ENCODE measurements at regions not wholly inside any gene's neighbourhood (a gene's known extent, or its start where the extent isn't known, plus 50 kb on each side); places are given as distances from the start of the nearest gene placed in this dataset. TPM values are rescaled to one million over a fixed set of nuclear protein-coding genes. Genes with fewer than 3 reads are reported as not detected.
"Not testable (repeated sequence)": the region's sequence is repeated elsewhere in the genome, so short reads cannot be mapped to it uniquely, and the experiment has no call there.

DNA sequence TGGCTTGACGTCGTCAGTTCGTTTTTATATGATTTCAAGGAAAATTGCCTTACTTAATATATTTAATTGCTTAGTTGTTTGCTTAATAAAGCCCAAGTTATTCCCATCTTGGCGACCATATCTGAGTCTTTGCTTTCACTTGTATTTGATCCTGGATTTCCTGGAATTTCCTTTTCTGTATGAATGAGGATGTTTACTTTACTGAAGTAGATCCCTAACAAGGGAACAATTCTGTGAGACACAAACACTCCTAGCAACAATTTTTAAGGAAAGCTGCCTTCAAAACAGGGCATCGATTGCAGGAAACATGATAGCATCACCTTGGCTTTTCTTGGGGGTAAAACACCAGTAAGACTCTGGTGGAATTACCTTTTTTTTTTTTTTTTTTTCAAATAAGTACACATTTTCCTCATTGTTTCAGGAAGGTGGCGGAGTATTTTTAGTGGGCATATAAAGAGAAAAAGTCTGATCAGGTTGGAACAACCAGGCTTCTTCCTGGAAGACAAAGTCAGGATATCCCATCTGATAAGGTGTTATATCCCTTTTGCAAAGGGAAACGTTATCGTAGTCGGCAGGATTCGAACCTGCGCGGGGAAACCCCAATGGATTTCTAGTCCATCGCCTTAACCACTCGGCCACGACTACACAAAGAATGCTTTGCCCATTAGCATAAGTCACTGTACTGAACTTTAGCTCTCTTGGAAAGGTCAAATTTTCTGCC lies 68.5 kb upstream of the ZNF184 start:
- no peak overlapping the region for H3K4me3 ChIP-seq (ENCODE audit: low read depth, low read length)
- TF ChIP-seq, protein P1, sequence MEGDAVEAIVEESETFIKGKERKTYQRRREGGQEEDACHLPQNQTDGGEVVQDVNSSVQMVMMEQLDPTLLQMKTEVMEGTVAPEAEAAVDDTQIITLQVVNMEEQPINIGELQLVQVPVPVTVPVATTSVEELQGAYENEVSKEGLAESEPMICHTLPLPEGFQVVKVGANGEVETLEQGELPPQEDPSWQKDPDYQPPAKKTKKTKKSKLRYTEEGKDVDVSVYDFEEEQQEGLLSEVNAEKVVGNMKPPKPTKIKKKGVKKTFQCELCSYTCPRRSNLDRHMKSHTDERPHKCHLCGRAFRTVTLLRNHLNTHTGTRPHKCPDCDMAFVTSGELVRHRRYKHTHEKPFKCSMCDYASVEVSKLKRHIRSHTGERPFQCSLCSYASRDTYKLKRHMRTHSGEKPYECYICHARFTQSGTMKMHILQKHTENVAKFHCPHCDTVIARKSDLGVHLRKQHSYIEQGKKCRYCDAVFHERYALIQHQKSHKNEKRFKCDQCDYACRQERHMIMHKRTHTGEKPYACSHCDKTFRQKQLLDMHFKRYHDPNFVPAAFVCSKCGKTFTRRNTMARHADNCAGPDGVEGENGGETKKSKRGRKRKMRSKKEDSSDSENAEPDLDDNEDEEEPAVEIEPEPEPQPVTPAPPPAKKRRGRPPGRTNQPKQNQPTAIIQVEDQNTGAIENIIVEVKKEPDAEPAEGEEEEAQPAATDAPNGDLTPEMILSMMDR (IDR thresholded peaks at IDR 0.05; ENCODE audit: insufficient read depth, low read length) = no peak
- no peak for DNase-seq (ENCODE audit: low read depth)

DNA sequence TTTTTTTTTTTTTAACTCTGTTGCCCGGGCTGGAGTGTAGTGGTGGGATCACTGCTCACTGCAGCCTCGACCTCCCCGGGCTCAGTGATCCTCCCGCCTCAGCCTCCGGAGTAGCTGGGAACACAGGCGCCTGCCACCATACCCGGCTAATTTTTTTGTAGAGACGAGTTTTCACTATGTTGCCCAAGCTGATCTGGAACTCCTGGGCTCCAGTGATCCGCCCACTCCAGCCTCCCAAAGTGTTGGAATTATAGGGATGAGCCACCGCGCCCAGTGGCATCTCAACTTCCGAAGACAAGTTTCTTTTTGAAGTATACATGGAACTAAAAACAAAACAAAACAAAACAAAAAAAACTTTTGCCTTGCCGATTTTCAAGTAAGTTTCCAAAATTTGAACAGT lies 66.6 kb upstream of the ZNF184 start:
- no peak for DNase-seq (ENCODE audit: low read depth)
- no peak overlapping the region for H3K4me3 ChIP-seq (ENCODE audit: low read depth, low read length)
- TF ChIP-seq, protein P1 (IDR thresholded peaks at IDR 0.05; ENCODE audit: insufficient read depth, low read length) = no peak

DNA sequence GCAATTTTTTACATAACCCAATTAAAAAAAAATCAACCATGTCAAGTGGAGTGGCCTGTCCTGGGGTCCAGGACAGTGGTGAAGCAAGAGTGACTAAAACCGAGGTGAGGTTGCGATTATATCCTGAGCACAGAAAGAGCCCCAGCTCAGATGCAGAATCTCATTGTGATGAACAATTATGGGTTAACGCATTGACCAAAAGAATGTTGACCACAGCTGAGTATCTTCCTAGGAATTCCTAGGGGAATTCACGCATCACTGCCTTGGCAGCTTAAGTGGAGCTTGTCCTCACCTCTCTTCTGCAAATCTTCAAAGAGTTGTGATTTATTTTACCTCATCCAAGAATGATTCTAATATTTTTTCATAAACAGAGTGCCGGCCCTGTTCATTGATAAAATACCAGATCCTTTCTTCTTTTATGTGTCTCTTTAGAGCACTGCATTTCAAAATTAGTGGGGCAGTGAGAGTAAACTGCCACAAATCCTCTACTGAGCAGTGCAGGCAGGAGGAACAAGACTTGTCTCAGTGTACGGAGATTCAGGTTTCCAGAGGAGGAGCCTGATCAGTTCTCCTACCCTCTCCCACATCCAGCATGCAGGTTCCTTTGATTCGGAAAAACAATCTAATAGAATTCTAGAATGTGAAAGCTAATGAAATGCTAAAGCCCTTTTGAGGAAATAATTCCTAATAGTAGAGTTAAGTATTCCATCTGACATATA lies 60.1 kb upstream of the ZNF184 start:
- TF ChIP-seq, protein P1 (IDR thresholded peaks at IDR 0.05; ENCODE audit: insufficient read depth, low read length) = no peak
- no peak overlapping the region for H3K4me3 ChIP-seq (ENCODE audit: low read depth, low read length)
- no peak for DNase-seq (ENCODE audit: low read depth)

DNA sequence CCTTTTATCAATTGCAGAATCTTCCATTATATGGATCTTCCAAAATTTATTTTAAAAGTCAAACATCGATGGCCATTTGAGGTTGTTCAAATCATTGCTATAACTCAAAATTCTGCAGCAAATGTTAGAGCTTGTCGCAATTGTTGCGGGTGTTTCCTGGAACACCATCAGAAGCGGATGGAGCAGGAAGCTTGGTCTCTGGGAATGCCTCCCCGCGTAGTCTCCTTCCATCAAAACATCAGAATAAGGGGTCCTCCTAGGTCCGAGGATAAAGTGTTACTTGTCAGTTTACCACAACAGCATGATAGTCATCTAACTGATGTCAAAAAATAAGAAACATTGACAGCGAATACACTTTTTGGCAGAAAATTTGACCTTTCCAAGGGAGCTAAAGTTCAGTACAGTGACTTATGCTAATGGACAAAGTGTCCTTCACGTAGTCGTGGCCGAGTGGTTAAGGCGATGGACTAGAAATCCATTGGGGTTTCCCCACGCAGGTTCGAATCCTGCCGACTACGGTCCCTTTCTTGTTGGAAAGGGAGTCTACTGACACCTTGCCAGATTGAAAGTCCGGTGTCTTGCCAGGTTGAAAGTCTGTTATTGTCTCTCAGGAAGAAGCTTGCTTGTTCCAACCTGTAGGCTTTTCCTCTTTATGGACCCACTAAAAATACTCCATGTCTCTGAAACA lies 59.0 kb upstream of the ZNF184 start:
- TF ChIP-seq, protein P1 (IDR thresholded peaks at IDR 0.05; ENCODE audit: insufficient read depth, low read length) = no peak
- no peak overlapping the region for H3K4me3 ChIP-seq (ENCODE audit: low read depth, low read length)
- DNase-seq (ENCODE audit: low read depth) = no peak

DNA sequence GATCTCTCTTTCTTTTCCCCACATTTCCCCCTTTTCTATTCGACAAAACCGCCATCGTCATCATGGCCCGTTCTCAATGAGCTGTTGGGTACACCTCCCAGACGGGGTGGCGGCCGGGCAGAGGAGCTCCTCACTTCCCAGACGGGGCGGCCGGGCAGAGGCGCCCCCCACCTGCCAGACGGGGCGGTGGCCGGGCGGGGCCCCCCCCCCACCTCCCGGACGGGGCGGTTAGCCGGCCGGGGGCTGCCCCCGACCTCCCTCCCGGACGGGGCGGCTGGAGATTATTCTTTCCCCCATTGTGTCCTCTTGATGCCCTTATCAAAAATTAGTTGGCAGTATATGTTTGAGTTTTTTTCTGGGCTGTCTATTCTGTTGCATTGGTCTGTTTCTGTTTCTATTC lies 56.9 kb upstream of the ZNF184 start:
- not testable (repeated sequence) for DNase-seq (ENCODE audit: low read depth)

DNA sequence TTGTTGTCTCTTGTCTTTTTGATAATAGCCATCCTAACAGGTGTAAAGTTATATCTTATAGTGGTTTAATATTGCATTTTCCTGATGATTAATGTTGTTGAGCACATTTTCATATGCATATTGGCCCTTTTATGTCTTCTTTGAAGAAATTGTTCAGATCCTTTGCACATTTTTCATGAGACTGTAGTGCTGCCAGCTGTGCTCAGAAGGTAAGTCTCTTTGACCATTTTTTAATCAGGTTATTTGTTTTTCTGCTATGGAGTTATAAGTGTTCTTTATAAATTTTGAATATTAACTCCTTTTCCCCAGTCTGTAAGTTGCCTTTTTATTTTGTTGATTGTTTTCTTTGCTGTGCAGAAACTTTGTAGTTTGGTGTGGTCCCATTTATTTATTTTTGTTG lies 55.8 kb upstream of the ZNF184 start:
- H3K4me3 ChIP-seq (ENCODE audit: low read depth, low read length) = no peak overlapping the region

More for the DNA sequence above, 56.9 kb upstream of the ZNF184 start:
- not testable (repeated sequence) for H3K4me3 ChIP-seq (ENCODE audit: low read depth, low read length)

More for the DNA sequence above, 55.8 kb upstream of the ZNF184 start:
- TF ChIP-seq, protein P1 (IDR thresholded peaks at IDR 0.05; ENCODE audit: insufficient read depth, low read length) = no peak
- no peak for DNase-seq (ENCODE audit: low read depth)

Small RNA genes in the stretch of these regions (small RNA-seq; reads per million reads assigned to genes)
- gene AL031229.1 (not detected), gene HIST1H4PS1 (0.64 reads per million, percentile 6 among the genes with 10 or more reads in this experiment), gene RNU6-471P (not detected)
